Transverse colon (tissue), 3 donors: ENCODE measurements at regions not wholly inside any gene's neighbourhood (a gene's known extent, or its start where the extent isn't known, plus 50 kb on each side); places are given as distances from the start of the nearest gene placed in this dataset.

Experiments
- EP300 ChIP-seq: sonication (generic); formaldehyde crosslinking; IDR thresholded peaks from one replicate; pipeline ENCODE4 v1.6.1; 2017; ENCODE audit warnings: antibody characterized with exemption, low read depth
- POLR2A ChIP-seq: fragments of 450-650 bp; IDR thresholded peaks from one replicate; pipeline ENCODE4 v1.6.1; 2016; ENCODE audit warnings: antibody characterized with exemption, mild to moderate bottlenecking, moderate library complexity
- TF ChIP-seq, protein P1 (sequence below), 5 experiments: fragments of 200-600 bp in 3 of 5; fragments of 450-650 bp in 2 of 5; sonication (generic) in 3 of 5; IDR thresholded peaks; 1 replicate in 2 of 5; 2 replicates in 3 of 5; pipeline ENCODE4 v1.5.1; 2016 to 2017; ENCODE audit warnings: antibody characterized with exemption in 5 of 5, inconsistent platforms in 3 of 5, mild to moderate bottlenecking in 2 of 5, moderate library complexity in 1 of 5

DNA sequence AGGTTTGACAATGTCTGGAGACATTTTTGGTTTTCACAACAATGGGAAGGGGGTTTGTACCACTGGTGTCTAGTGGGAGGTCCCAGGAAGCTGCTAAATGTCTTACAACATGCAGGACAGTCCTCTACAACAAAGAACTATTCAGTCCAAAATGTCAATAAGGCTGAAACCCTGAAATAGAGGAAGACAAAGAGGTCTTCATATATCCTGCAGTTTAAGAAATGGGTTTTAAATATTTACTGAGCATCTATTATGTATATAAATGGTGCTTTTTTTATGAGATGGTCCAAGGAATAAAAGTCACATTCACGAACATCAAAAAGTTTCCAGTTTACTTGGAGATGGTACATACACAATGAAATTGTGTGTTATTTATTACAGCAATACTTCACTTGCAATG, 107.3 kb downstream of the AKAP11 start:
- TF ChIP-seq, protein P1, sequence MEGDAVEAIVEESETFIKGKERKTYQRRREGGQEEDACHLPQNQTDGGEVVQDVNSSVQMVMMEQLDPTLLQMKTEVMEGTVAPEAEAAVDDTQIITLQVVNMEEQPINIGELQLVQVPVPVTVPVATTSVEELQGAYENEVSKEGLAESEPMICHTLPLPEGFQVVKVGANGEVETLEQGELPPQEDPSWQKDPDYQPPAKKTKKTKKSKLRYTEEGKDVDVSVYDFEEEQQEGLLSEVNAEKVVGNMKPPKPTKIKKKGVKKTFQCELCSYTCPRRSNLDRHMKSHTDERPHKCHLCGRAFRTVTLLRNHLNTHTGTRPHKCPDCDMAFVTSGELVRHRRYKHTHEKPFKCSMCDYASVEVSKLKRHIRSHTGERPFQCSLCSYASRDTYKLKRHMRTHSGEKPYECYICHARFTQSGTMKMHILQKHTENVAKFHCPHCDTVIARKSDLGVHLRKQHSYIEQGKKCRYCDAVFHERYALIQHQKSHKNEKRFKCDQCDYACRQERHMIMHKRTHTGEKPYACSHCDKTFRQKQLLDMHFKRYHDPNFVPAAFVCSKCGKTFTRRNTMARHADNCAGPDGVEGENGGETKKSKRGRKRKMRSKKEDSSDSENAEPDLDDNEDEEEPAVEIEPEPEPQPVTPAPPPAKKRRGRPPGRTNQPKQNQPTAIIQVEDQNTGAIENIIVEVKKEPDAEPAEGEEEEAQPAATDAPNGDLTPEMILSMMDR (IDR thresholded peaks at IDR 0.05), result no peak
- no peak for TF ChIP-seq POLR2A
- no peak for TF ChIP-seq EP300
